Transverse colon (tissue), 4 donors: ENCODE measurements at regions not wholly inside any gene's neighbourhood (a gene's known extent, or its start where the extent isn't known, plus 50 kb on each side); places are given as distances from the start of the nearest gene placed in this dataset.
"Not testable (repeated sequence)": the region's sequence is repeated elsewhere in the genome, so short reads cannot be mapped to it uniquely, and the experiment has no call there.

Experiments used
- DNase-seq: peaks from one replicate; pipeline ENCODE4 v3.0.0-alpha.2; 2019
- H3K27ac ChIP-seq, 4 donors: fragments of 200-600 bp; sonication (generic); 2 replicates each; pipeline ENCODE4 v1.5.1; 2016 to 2018; ENCODE audit warnings: inconsistent platforms in 4 of 4
- H3K27me3 ChIP-seq: fragments of 200-600 bp; sonication (generic); 2 replicates; pipeline ENCODE4 v1.5.1; 2017; ENCODE audit warnings: inconsistent platforms
- H3K36me3 ChIP-seq, 4 donors: fragments of 200-600 bp; sonication (generic); 2 replicates each; pipeline ENCODE4 v1.5.1; 2017 to 2019; ENCODE audit warnings: inconsistent platforms in 4 of 4
- H3K4me1 ChIP-seq, 4 donors: fragments of 200-600 bp; sonication (generic); 2 replicates each; pipeline ENCODE4 v1.5.1; 2017 to 2020; ENCODE audit warnings: inconsistent platforms in 4 of 4
- H3K4me3 ChIP-seq, 4 donors: fragments of 200-600 bp; sonication (generic); 1 replicate in 1 of 4; 2 replicates in 3 of 4; pipeline versions ENCODE4 v1.5.1 to v1.6.1; 2017 to 2019; ENCODE audit warnings: inconsistent platforms in 4 of 4
- H3K9me3 ChIP-seq, 2 donors: fragments of 200-600 bp; sonication (generic); 2 replicates each; pipeline ENCODE4 v1.5.1; 2017 to 2019; ENCODE audit warnings: inconsistent platforms in 2 of 2
- EP300 ChIP-seq: sonication (generic); formaldehyde crosslinking; IDR thresholded peaks from one replicate; pipeline ENCODE4 v1.6.1; 2017; ENCODE audit warnings: antibody characterized with exemption, low read depth
- POLR2A ChIP-seq: fragments of 450-650 bp; IDR thresholded peaks from one replicate; pipeline ENCODE4 v1.6.1; 2016; ENCODE audit warnings: antibody characterized with exemption, mild to moderate bottlenecking, moderate library complexity
- POLR2AphosphoS5 ChIP-seq, 3 donors: sonication (generic); formaldehyde crosslinking; IDR thresholded peaks; one replicate each; pipeline ENCODE4 v1.6.1; 2016; ENCODE audit warnings: antibody characterized with exemption in 3 of 3
- WGBS, 2 donors: methylation state at CpG; one replicate each; pipeline ENCODE4 v1.1.5; 2018; ENCODE audit warnings: low coverage in 1 of 2; 5-methylcytosine and 5-hydroxymethylcytosine counted together
- in situ Hi-C, 4 donors: fragments of 200-750 bp; cut with MboI; loops; one replicate each; pipeline versions ENCODE4 v1.15.0 to v1.15.1; 2017; ENCODE audit warnings: low sequenced_read_pairs in 3 of 4, low pct_ligation_motif_present in 1 of 4, low pct_unique_long_range_greater_than_20kb in 1 of 4
- intact Hi-C: fragments of 100-400 bp; cut with DNase I; formaldehyde crosslinking; loops from one replicate; pipeline ENCODE4 v1.15.1; 2023; ENCODE audit warnings: low total_unique reads
- TF ChIP-seq, protein P1 (sequence below), 5 experiments: fragments of 200-600 bp in 3 of 5; fragments of 450-650 bp in 2 of 5; sonication (generic) in 3 of 5; IDR thresholded peaks; 1 replicate in 2 of 5; 2 replicates in 3 of 5; pipeline ENCODE4 v1.5.1; 2016 to 2017; ENCODE audit warnings: antibody characterized with exemption in 5 of 5, inconsistent platforms in 3 of 5, mild to moderate bottlenecking in 2 of 5, moderate library complexity in 1 of 5

- 63% methylated on average over 6 of the region's 6 CpGs; no CpG with 5 or more reads in 1 of the 2 donors for WGBS, 2 donors
- Histone ChIP-seq H3K36me3 (no peaks in the 10 kb centered on the region), H3K27me3 (peaks cover 18% of the 10 kb centered on the region), H3K4me3 (no peak overlapping the region), H3K27ac (no peak overlapping the region), H3K4me1 (peaks cover 0 to 7% (median 0%) of the 10 kb centered on the region in 4 donors), H3K9me3 (no peaks in the 10 kb centered on the region)
- DNase-seq = no peak
- in situ Hi-C loops = loop anchor here in 3 of 4 donors (5.0 to 25.0 kb wide), 3 partner anchors 376 to 381 kb away; no protein-coding TSS in a partner anchor
- no peak for TF ChIP-seq EP300
- no peak for TF ChIP-seq POLR2AphosphoS5 (IDR thresholded peaks at IDR 0.05)
- TF ChIP-seq, protein P1, sequence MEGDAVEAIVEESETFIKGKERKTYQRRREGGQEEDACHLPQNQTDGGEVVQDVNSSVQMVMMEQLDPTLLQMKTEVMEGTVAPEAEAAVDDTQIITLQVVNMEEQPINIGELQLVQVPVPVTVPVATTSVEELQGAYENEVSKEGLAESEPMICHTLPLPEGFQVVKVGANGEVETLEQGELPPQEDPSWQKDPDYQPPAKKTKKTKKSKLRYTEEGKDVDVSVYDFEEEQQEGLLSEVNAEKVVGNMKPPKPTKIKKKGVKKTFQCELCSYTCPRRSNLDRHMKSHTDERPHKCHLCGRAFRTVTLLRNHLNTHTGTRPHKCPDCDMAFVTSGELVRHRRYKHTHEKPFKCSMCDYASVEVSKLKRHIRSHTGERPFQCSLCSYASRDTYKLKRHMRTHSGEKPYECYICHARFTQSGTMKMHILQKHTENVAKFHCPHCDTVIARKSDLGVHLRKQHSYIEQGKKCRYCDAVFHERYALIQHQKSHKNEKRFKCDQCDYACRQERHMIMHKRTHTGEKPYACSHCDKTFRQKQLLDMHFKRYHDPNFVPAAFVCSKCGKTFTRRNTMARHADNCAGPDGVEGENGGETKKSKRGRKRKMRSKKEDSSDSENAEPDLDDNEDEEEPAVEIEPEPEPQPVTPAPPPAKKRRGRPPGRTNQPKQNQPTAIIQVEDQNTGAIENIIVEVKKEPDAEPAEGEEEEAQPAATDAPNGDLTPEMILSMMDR (IDR thresholded peaks at IDR 0.05) = no peak
- TF ChIP-seq POLR2A = no peak
- intact Hi-C loops = no loop called here
These were observed 68.7 kb downstream of the MSX2 start for GRCh38 chr5:174793076-174793475.

GRCh38 chr5:174792265-174792664 is 67.9 kb downstream of the MSX2 start:
- H3K4me3 ChIP-seq, H3K27ac ChIP-seq, H3K9me3 ChIP-seq, H3K4me1 ChIP-seq, H3K36me3 ChIP-seq, intact Hi-C loops, DNase-seq: not testable (repeated sequence)
- peaks cover 18% of the 10 kb centered on the region for H3K27me3 ChIP-seq
- in situ Hi-C loops = loop anchor here in 3 of 4 donors (5.0 to 25.0 kb wide), 3 partner anchors 375 to 380 kb away; no protein-coding TSS in a partner anchor
- 50 to 52% methylated on average over 1 of the region's 1 CpG for WGBS, 2 donors

- in situ Hi-C loops (loop anchor here in 3 of 4 donors (5.0 to 25.0 kb wide), 3 partner anchors 374 to 379 kb away; no protein-coding TSS in a partner anchor), intact Hi-C loops (no loop called here)
- H3K36me3 ChIP-seq = no peaks in the 10 kb centered on the region
- TF ChIP-seq POLR2A (no peak), EP300 (no peak), POLR2AphosphoS5 (IDR thresholded peaks at IDR 0.05) (no peak)
- no peak for DNase-seq
- no peaks in the 10 kb centered on the region for H3K9me3 ChIP-seq
- no peak overlapping the region for H3K4me3 ChIP-seq
- H3K27ac ChIP-seq = no peak overlapping the region
- H3K27me3 ChIP-seq = peaks cover 9% of the 10 kb centered on the region
- 40% methylated on average over 4 of the region's 4 CpGs; no CpG with 5 or more reads in 1 of the 2 donors for WGBS, 2 donors
- H3K4me1 ChIP-seq = peaks cover 0 to 7% (median 0%) of the 10 kb centered on the region in 4 donors
These were observed 66.5 kb downstream of the MSX2 start for GRCh38 chr5:174790906-174791305.

GRCh38 chr5:174789596-174789995 is 65.2 kb downstream of the MSX2 start:
- Histone ChIP-seq H3K36me3 (no peaks in the 10 kb centered on the region), H3K4me3 (no peak overlapping the region), H3K27ac (no peak overlapping the region), H3K4me1 (peaks cover 0 to 7% (median 0%) of the 10 kb centered on the region in 4 donors), H3K9me3 (no peaks in the 10 kb centered on the region), H3K27me3 (no peaks in the 10 kb centered on the region)
- no peak for DNase-seq
- intact Hi-C loops = no loop called here
- WGBS, 2 donors = 78 to 92% methylated on average over 2 to 4 of the region's 4 CpGs
- in situ Hi-C loops = loop anchor here in 1 of 4 donors (25.0 kb wide), 1 partner anchor 377 kb away; no protein-coding TSS in a partner anchor
- TF ChIP-seq, protein P1 (IDR thresholded peaks at IDR 0.05) = no peak
- TF ChIP-seq EP300 (no peak), POLR2AphosphoS5 (IDR thresholded peaks at IDR 0.05) (no peak), POLR2A (no peak)

- intact Hi-C loops (no loop called here), in situ Hi-C loops (loop anchor here in 1 of 4 donors (25.0 kb wide), 1 partner anchor 373 kb away; no protein-coding TSS in a partner anchor)
- Histone ChIP-seq H3K4me3 (no peak overlapping the region), H3K4me1 (no peaks in the 10 kb centered on the region), H3K9me3 (no peaks in the 10 kb centered on the region), H3K27ac (no peak overlapping the region), H3K27me3 (no peaks in the 10 kb centered on the region), H3K36me3 (no peaks in the 10 kb centered on the region)
- TF ChIP-seq POLR2A (no peak), EP300 (no peak), POLR2AphosphoS5 (IDR thresholded peaks at IDR 0.05) (no peak)
- TF ChIP-seq, protein P1 (IDR thresholded peaks at IDR 0.05) = no peak
- 77 to 100% methylated on average over 2 to 5 of the region's 5 CpGs for WGBS, 2 donors
- DNase-seq = no peak
These were observed 60.8 kb downstream of the MSX2 start for GRCh38 chr5:174785120-174785680.
